Uterus (tissue), 3 donors: ENCODE measurements at regions not wholly inside any gene's neighbourhood (a gene's known extent, or its start where the extent isn't known, plus 50 kb on each side); places are given as distances from the start of the nearest gene placed in this dataset.

Experiments used
- DNase-seq, 2 donors: peaks; one replicate each; pipeline ENCODE4 v3.0.0-alpha.2; 2019 to 2020
- H3K27ac ChIP-seq, 2 donors: fragments of 200-600 bp; sonication (generic); 1 replicate in 1 of 2; 2 replicates in 1 of 2; pipeline ENCODE4 v1.5.1; 2016 to 2018
- H3K27me3 ChIP-seq, 2 donors: fragments of 200-600 bp; sonication (generic); one replicate each; pipeline ENCODE4 v1.5.1; 2018 to 2019; ENCODE audit warnings: control low read depth in 1 of 2
- H3K36me3 ChIP-seq, 2 donors: fragments of 200-600 bp; sonication (generic); one replicate each; pipeline ENCODE4 v1.5.1; 2019; ENCODE audit warnings: control low read depth in 1 of 2
- H3K4me1 ChIP-seq, 2 donors: fragments of 200-600 bp; sonication (generic); one replicate each; pipeline ENCODE4 v1.5.1; 2018 to 2019; ENCODE audit warnings: control low read depth in 1 of 2
- H3K4me3 ChIP-seq, 2 donors: fragments of 200-600 bp; sonication (generic); 1 replicate in 1 of 2; 2 replicates in 1 of 2; pipeline ENCODE4 v1.5.1; 2018 to 2019; ENCODE audit warnings: mild to moderate bottlenecking in 1 of 2
- H3K9me3 ChIP-seq, 2 donors: fragments of 200-600 bp; sonication (generic); one replicate each; pipeline ENCODE4 v1.5.1; 2019; ENCODE audit warnings: control low read depth in 1 of 2
- POLR2A ChIP-seq, 2 donors: fragments of 450-650 bp; IDR thresholded peaks; one replicate each; pipeline ENCODE4 v1.6.1; 2016; ENCODE audit warnings: antibody characterized with exemption in 2 of 2, mild to moderate bottlenecking in 1 of 2, moderate library complexity in 1 of 2
- intact Hi-C: fragments of 100-400 bp; cut with DNase I; formaldehyde crosslinking; loops from one replicate; pipeline ENCODE4 v1.15.1; 2023; ENCODE audit warnings: low total_unique reads
- TF ChIP-seq, protein P1 (sequence below), 4 experiments: fragments of 200-600 bp in 2 of 4; fragments of 450-650 bp in 2 of 4; sonication (generic) in 2 of 4; IDR thresholded peaks; one replicate each; pipeline ENCODE4 v1.5.1; 2016 to 2019; ENCODE audit warnings: antibody characterized with exemption in 4 of 4, mild to moderate bottlenecking in 2 of 4, moderate library complexity in 1 of 4
- donor health status: DM: yes; HTN: yes; CAD: no.

GRCh38 chr12:66035288-66035966 lies 95.1 kb downstream of the LLPH start:
- no peak overlapping the region for H3K4me3 ChIP-seq
- H3K9me3 ChIP-seq = no peaks in the 10 kb centered on the region
- DNase-seq = no peak
- no peak for TF ChIP-seq POLR2A (IDR thresholded peaks at IDR 0.05)
- TF ChIP-seq, protein P1, sequence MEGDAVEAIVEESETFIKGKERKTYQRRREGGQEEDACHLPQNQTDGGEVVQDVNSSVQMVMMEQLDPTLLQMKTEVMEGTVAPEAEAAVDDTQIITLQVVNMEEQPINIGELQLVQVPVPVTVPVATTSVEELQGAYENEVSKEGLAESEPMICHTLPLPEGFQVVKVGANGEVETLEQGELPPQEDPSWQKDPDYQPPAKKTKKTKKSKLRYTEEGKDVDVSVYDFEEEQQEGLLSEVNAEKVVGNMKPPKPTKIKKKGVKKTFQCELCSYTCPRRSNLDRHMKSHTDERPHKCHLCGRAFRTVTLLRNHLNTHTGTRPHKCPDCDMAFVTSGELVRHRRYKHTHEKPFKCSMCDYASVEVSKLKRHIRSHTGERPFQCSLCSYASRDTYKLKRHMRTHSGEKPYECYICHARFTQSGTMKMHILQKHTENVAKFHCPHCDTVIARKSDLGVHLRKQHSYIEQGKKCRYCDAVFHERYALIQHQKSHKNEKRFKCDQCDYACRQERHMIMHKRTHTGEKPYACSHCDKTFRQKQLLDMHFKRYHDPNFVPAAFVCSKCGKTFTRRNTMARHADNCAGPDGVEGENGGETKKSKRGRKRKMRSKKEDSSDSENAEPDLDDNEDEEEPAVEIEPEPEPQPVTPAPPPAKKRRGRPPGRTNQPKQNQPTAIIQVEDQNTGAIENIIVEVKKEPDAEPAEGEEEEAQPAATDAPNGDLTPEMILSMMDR (IDR thresholded peaks at IDR 0.05) = peak in 3 of 4 experiments; percentile 21 to 23 (median 23)
- H3K27ac ChIP-seq = peak overlapping the region in 1 of 2 donors; percentile 21
- H3K27me3 ChIP-seq = no peaks in the 10 kb centered on the region
- no peaks in the 10 kb centered on the region for H3K36me3 ChIP-seq
- intact Hi-C loops = no loop called here
- H3K4me1 ChIP-seq = no peaks in the 10 kb centered on the region

DNA sequence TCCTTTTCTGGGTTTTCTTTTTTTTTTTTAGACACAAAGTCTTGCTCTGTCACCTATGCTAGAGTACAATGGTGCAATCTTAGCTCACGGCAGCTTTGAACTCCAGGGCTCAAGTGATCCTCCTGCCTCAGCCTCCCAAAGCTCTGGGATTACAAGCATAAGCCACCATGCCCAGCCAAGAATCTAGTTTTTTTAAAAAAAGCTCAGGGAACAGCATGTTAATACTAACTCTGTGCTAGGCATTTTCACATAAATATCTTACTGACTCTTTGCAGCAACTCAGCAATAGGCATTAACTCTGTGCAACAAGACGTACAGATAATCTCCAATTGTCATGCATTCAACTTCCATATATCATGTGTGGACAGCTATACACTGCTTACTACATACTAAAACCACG lies 97.4 kb downstream of the LLPH start:
- intact Hi-C loops = no loop called here
- no peaks in the 10 kb centered on the region for H3K27me3 ChIP-seq
- no peak overlapping the region for H3K27ac ChIP-seq
- H3K4me3 ChIP-seq = no peak overlapping the region
- H3K36me3 ChIP-seq = no peaks in the 10 kb centered on the region
- DNase-seq = no peak
- no peak for TF ChIP-seq POLR2A (IDR thresholded peaks at IDR 0.05)
- TF ChIP-seq, protein P1 (IDR thresholded peaks at IDR 0.05) = no peak
- no peaks in the 10 kb centered on the region for H3K9me3 ChIP-seq
- no peaks in the 10 kb centered on the region for H3K4me1 ChIP-seq

GRCh38 chr12:66032739-66033138 lies 97.8 kb downstream of the LLPH start:
- Histone ChIP-seq H3K4me1 (no peaks in the 10 kb centered on the region), H3K4me3 (no peak overlapping the region), H3K27ac (no peak overlapping the region), H3K36me3 (no peaks in the 10 kb centered on the region), H3K9me3 (no peaks in the 10 kb centered on the region), H3K27me3 (no peaks in the 10 kb centered on the region)
- intact Hi-C loops = no loop called here
- no peak for DNase-seq
- TF ChIP-seq, protein P1 (IDR thresholded peaks at IDR 0.05) = no peak
- no peak for TF ChIP-seq POLR2A (IDR thresholded peaks at IDR 0.05)

DNA sequence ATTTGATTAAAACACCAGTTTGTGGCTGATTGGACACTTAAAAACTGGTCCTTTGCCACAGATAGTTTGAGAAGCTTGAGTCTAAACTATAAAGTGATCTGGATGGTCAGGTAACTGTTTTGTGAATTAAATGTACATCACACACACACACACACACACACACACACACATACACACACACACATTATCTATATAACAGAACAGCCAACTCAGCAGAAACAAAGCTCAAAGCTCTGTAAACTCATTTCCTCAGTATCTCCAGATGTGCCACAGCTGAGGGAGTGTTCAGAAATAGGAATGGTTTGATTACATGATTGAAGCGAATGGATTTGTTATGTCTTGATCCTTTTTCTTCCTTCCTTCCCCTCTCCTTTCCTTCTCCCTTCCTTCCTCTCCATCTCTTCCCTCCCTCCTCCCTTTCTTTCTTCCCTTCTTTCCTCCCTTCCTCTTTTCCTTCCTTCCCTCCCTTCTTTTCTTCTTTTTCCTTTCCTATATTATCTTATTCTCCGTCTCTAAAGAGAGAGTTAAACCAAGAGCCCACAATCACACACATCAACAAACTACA lies 100.3 kb downstream of the LLPH start:
- Histone ChIP-seq H3K27me3 (no peaks in the 10 kb centered on the region), H3K9me3 (no peaks in the 10 kb centered on the region), H3K4me1 (no peaks in the 10 kb centered on the region), H3K4me3 (no peak overlapping the region), H3K36me3 (no peaks in the 10 kb centered on the region), H3K27ac (no peak overlapping the region)
- intact Hi-C loops = no loop called here
- DNase-seq = no peak
- TF ChIP-seq, protein P1 (IDR thresholded peaks at IDR 0.05) = no peak
- TF ChIP-seq POLR2A (IDR thresholded peaks at IDR 0.05) = no peak

DNA sequence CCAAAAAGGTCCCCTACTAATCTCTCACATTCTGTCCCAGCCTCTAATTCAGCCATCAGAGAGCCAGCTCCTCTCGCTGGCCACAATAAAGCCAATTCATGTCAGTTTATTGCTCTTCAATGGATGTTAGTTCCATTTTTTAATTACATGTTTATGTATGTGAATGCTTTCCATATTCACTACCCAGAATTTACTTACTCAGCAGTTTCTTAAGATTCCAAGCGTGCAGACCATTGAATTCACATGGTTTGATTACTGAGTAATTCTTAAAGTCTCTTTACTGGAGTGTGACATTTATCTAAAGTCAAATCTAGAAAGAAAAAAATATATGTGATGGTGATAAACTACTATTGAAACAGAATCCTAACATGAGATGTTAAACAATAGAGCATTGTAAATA lies 102.2 kb downstream of the LLPH start:
- Histone ChIP-seq H3K27me3 (no peaks in the 10 kb centered on the region), H3K27ac (no peak overlapping the region), H3K4me3 (no peak overlapping the region), H3K9me3 (no peaks in the 10 kb centered on the region), H3K4me1 (no peaks in the 10 kb centered on the region), H3K36me3 (no peaks in the 10 kb centered on the region)
- intact Hi-C loops = no loop called here
- DNase-seq = no peak
- TF ChIP-seq, protein P1 (IDR thresholded peaks at IDR 0.05) = no peak
- TF ChIP-seq POLR2A (IDR thresholded peaks at IDR 0.05) = no peak
